ENCODE measurements at regions not wholly inside any gene's neighbourhood (a gene's known extent, or its start where the extent isn't known, plus 50 kb on each side); places are given as distances from the start of the nearest gene placed in this dataset.

GRCh38 chr5:4185127-4185526, 589.5 kb downstream of the IRX1 start:
- Histone ChIP-seq H3K4me1 (ENCODE audit: insufficient read depth, low read length) (no peaks in the 10 kb centered on the region), H3K27me3 (ENCODE audit: insufficient read depth, low read length) (no peaks in the 10 kb centered on the region), H3K4me3 (ENCODE audit: low read length) (no peak overlapping the region), H3K9me3 (ENCODE audit: insufficient read depth, low read depth, low read length) (peaks cover 15% of the 10 kb centered on the region), H3K27ac (ENCODE audit: low read length) (no peak overlapping the region), H3K36me3 (ENCODE audit: insufficient read depth, low read depth, low read length) (no peaks in the 10 kb centered on the region), H3K9ac (ENCODE audit: low read depth, low read length) (no peak overlapping the region)

GRCh38 chr5:4188704-4189103, 593.1 kb downstream of the IRX1 start:
- Histone ChIP-seq H3K27me3 (ENCODE audit: insufficient read depth, low read length) (no peaks in the 10 kb centered on the region), H3K4me3 (ENCODE audit: low read length) (no peak overlapping the region), H3K36me3 (ENCODE audit: insufficient read depth, low read depth, low read length) (no peaks in the 10 kb centered on the region), H3K9ac (ENCODE audit: low read depth, low read length) (no peak overlapping the region), H3K27ac (ENCODE audit: low read length) (no peak overlapping the region), H3K4me1 (ENCODE audit: insufficient read depth, low read length) (peaks cover 3% of the 10 kb centered on the region; the same call in 1 of the 2 replicates), H3K9me3 (ENCODE audit: insufficient read depth, low read depth, low read length) (peaks cover 14% of the 10 kb centered on the region)

GRCh38 chr5:4189317-4189716, 593.7 kb downstream of the IRX1 start:
- Histone ChIP-seq H3K9me3 (ENCODE audit: insufficient read depth, low read depth, low read length) (peaks cover 9% of the 10 kb centered on the region), H3K4me1 (ENCODE audit: insufficient read depth, low read length) (peaks cover 3% of the 10 kb centered on the region; the same call in 1 of the 2 replicates), H3K9ac (ENCODE audit: low read depth, low read length) (no peak overlapping the region), H3K27ac (ENCODE audit: low read length) (no peak overlapping the region), H3K27me3 (ENCODE audit: insufficient read depth, low read length) (no peaks in the 10 kb centered on the region), H3K36me3 (ENCODE audit: insufficient read depth, low read depth, low read length) (no peaks in the 10 kb centered on the region), H3K4me3 (ENCODE audit: low read length) (no peak overlapping the region)

- H3K27me3 ChIP-seq (ENCODE audit: insufficient read depth, low read length): no peaks in the 10 kb centered on the region
- H3K36me3 ChIP-seq (ENCODE audit: insufficient read depth, low read depth, low read length): no peaks in the 10 kb centered on the region
- H3K4me1 ChIP-seq (ENCODE audit: insufficient read depth, low read length): peaks cover 4% of the 10 kb centered on the region; the same call in 1 of the 2 replicates
- H3K9me3 ChIP-seq (ENCODE audit: insufficient read depth, low read depth, low read length): no peaks in the 10 kb centered on the region
- H3K9ac ChIP-seq (ENCODE audit: low read depth, low read length): no peak overlapping the region
- no peak overlapping the region for H3K27ac ChIP-seq (ENCODE audit: low read length)
- H3K4me3 ChIP-seq (ENCODE audit: low read length): no peak overlapping the region
Observed at GRCh38 chr5:4191041-4191440, 595.4 kb downstream of the IRX1 start.

- H3K4me1 ChIP-seq (ENCODE audit: insufficient read depth, low read length): peaks cover 10% of the 10 kb centered on the region; the same call in 1 of the 2 replicates
- H3K9me3 ChIP-seq (ENCODE audit: insufficient read depth, low read depth, low read length): no peaks in the 10 kb centered on the region
- no peaks in the 10 kb centered on the region for H3K36me3 ChIP-seq (ENCODE audit: insufficient read depth, low read depth, low read length)
- no peaks in the 10 kb centered on the region for H3K27me3 ChIP-seq (ENCODE audit: insufficient read depth, low read length)
- no peak overlapping the region for H3K9ac ChIP-seq (ENCODE audit: low read depth, low read length)
- no peak overlapping the region for H3K27ac ChIP-seq (ENCODE audit: low read length)
- no peak overlapping the region for H3K4me3 ChIP-seq (ENCODE audit: low read length)
Observed at GRCh38 chr5:4191703-4192102, 596.1 kb downstream of the IRX1 start.

- H3K9me3 ChIP-seq (ENCODE audit: insufficient read depth, low read depth, low read length): no peaks in the 10 kb centered on the region
- no peak overlapping the region for H3K4me3 ChIP-seq (ENCODE audit: low read length)
- H3K36me3 ChIP-seq (ENCODE audit: insufficient read depth, low read depth, low read length): no peaks in the 10 kb centered on the region
- H3K27me3 ChIP-seq (ENCODE audit: insufficient read depth, low read length): no peaks in the 10 kb centered on the region
- peaks cover 12% of the 10 kb centered on the region; the same call in 1 of the 2 replicates for H3K4me1 ChIP-seq (ENCODE audit: insufficient read depth, low read length)
- no peak overlapping the region for H3K27ac ChIP-seq (ENCODE audit: low read length)
- no peak overlapping the region for H3K9ac ChIP-seq (ENCODE audit: low read depth, low read length)
Observed at GRCh38 chr5:4192111-4192510, 596.5 kb downstream of the IRX1 start.

- Histone ChIP-seq H3K27me3 (ENCODE audit: insufficient read depth, low read length) (no peaks in the 10 kb centered on the region), H3K4me1 (ENCODE audit: insufficient read depth, low read length) (peaks cover 26% of the 10 kb centered on the region; the same call in 1 of the 2 replicates), H3K9ac (ENCODE audit: low read depth, low read length) (no peak overlapping the region), H3K4me3 (ENCODE audit: low read length) (no peak overlapping the region), H3K36me3 (ENCODE audit: insufficient read depth, low read depth, low read length) (no peaks in the 10 kb centered on the region), H3K27ac (ENCODE audit: low read length) (no peak overlapping the region), H3K9me3 (ENCODE audit: insufficient read depth, low read depth, low read length) (no peaks in the 10 kb centered on the region)
Observed at GRCh38 chr5:4196744-4197143, 601.1 kb downstream of the IRX1 start.

- peaks cover 26% of the 10 kb centered on the region; the same call in 1 of the 2 replicates for H3K4me1 ChIP-seq (ENCODE audit: insufficient read depth, low read length)
- no peak overlapping the region for H3K27ac ChIP-seq (ENCODE audit: low read length)
Observed at GRCh38 chr5:4197151-4197550, 601.5 kb downstream of the IRX1 start.

GRCh38 chr5:4198461-4198860, 602.8 kb downstream of the IRX1 start:
- Histone ChIP-seq H3K4me3 (ENCODE audit: low read length) (no peak overlapping the region), H3K9ac (ENCODE audit: low read depth, low read length) (no peak overlapping the region), H3K27ac (ENCODE audit: low read length) (no peak overlapping the region), H3K36me3 (ENCODE audit: insufficient read depth, low read depth, low read length) (no peaks in the 10 kb centered on the region), H3K4me1 (ENCODE audit: insufficient read depth, low read length) (peaks cover 26% of the 10 kb centered on the region; the same call in 1 of the 2 replicates), H3K9me3 (ENCODE audit: insufficient read depth, low read depth, low read length) (no peaks in the 10 kb centered on the region), H3K27me3 (ENCODE audit: insufficient read depth, low read length) (no peaks in the 10 kb centered on the region)

More at GRCh38 chr5:4197151-4197550, 601.5 kb downstream of the IRX1 start:
- H3K4me3 ChIP-seq (ENCODE audit: low read length): no peak overlapping the region
- no peak overlapping the region for H3K9ac ChIP-seq (ENCODE audit: low read depth, low read length)
- no peaks in the 10 kb centered on the region for H3K36me3 ChIP-seq (ENCODE audit: insufficient read depth, low read depth, low read length)
- no peaks in the 10 kb centered on the region for H3K27me3 ChIP-seq (ENCODE audit: insufficient read depth, low read length)
- H3K9me3 ChIP-seq (ENCODE audit: insufficient read depth, low read depth, low read length): no peaks in the 10 kb centered on the region

- H3K27me3 ChIP-seq (ENCODE audit: insufficient read depth, low read length): no peaks in the 10 kb centered on the region
- no peak overlapping the region for H3K4me3 ChIP-seq (ENCODE audit: low read length)
- no peaks in the 10 kb centered on the region for H3K36me3 ChIP-seq (ENCODE audit: insufficient read depth, low read depth, low read length)
- H3K27ac ChIP-seq (ENCODE audit: low read length): no peak overlapping the region
- H3K4me1 ChIP-seq (ENCODE audit: insufficient read depth, low read length): peaks cover 26% of the 10 kb centered on the region; the same call in 1 of the 2 replicates
- H3K9me3 ChIP-seq (ENCODE audit: insufficient read depth, low read depth, low read length): no peaks in the 10 kb centered on the region
- no peak overlapping the region for H3K9ac ChIP-seq (ENCODE audit: low read depth, low read length)
Observed at GRCh38 chr5:4199049-4199841, 603.6 kb downstream of the IRX1 start.

- no peak overlapping the region for H3K9ac ChIP-seq (ENCODE audit: low read depth, low read length)
Observed at GRCh38 chr5:4203146-4203545, 607.5 kb downstream of the IRX1 start.

More at GRCh38 chr5:4203146-4203545, 607.5 kb downstream of the IRX1 start:
- Histone ChIP-seq H3K27ac (ENCODE audit: low read length) (no peak overlapping the region), H3K9me3 (ENCODE audit: insufficient read depth, low read depth, low read length) (no peaks in the 10 kb centered on the region), H3K4me3 (ENCODE audit: low read length) (no peak overlapping the region), H3K36me3 (ENCODE audit: insufficient read depth, low read depth, low read length) (no peaks in the 10 kb centered on the region), H3K4me1 (ENCODE audit: insufficient read depth, low read length) (peaks cover 38% of the 10 kb centered on the region; the same call in 1 of the 2 replicates), H3K27me3 (ENCODE audit: insufficient read depth, low read length) (no peaks in the 10 kb centered on the region)

Data from iPS-20b (cell line).